ENCODE measurements at regions not wholly inside any gene's neighbourhood (a gene's known extent, or its start where the extent isn't known, plus 50 kb on each side); places are given as distances from the start of the nearest gene placed in this dataset.
"Not testable (repeated sequence)": the region's sequence is repeated elsewhere in the genome, so short reads cannot be mapped to it uniquely, and the experiment has no call there.

GRCh38 chr6:167208819-167209576 lies 51.2 kb upstream of the GPR31 start:
- intact Hi-C loops (cut with DNase I) = no loop called here
- no peak for DNase-seq

GRCh38 chr6:167209577-167209975 lies 51.8 kb upstream of the GPR31 start:
- no peak for DNase-seq
- intact Hi-C loops (cut with DNase I) = no loop called here

DNA sequence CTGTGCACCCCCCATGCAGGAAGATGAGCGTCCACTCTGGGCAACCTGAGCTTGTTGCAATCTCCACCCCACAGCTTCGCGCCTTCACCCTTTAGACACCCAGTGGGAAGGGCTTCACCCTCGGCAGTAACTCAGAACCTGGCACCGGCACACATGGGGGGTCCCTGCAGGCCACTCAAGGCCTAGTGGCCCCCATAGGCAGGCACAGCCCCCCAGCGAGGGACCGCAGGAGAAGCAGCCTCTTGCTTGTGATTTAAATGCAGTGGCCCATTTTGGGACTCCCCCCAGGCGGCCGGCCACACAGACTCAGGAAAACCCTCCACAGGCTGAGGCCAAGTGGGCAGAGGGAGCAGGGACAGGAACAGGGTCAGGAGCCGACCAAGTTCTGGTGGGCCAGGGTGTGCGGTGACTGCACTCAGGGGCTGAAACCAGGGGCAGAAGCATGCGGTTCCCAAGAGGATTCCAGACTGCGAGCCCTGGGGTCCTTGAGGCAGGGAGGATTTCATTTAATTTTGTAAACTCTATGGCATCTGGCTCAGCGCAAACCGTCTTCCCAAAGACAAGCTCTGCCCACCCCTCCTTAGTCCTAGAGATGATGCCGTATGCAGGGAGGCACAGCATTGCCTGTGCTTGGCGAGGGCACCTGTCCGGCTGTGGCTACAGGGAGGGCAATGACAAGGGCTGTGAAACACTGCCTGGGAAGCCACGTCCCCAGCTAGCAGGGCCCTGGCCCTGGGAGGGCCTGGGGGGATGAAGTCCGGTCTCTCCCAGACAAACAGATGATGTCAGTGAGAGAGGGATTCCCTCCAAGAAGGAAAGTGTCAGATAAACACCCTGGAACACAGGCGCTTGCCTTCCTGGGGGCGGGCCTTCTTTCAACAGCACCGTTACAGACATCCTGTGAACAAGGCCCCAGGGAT lies 52.9 kb upstream of the GPR31 start:
- intact Hi-C loops (cut with DNase I) = no loop called here
- DNase-seq = no peak

GRCh38 chr6:167211295-167211648 lies 53.5 kb upstream of the GPR31 start:
- no peak for DNase-seq
- intact Hi-C loops (cut with DNase I) = no loop called here

DNA sequence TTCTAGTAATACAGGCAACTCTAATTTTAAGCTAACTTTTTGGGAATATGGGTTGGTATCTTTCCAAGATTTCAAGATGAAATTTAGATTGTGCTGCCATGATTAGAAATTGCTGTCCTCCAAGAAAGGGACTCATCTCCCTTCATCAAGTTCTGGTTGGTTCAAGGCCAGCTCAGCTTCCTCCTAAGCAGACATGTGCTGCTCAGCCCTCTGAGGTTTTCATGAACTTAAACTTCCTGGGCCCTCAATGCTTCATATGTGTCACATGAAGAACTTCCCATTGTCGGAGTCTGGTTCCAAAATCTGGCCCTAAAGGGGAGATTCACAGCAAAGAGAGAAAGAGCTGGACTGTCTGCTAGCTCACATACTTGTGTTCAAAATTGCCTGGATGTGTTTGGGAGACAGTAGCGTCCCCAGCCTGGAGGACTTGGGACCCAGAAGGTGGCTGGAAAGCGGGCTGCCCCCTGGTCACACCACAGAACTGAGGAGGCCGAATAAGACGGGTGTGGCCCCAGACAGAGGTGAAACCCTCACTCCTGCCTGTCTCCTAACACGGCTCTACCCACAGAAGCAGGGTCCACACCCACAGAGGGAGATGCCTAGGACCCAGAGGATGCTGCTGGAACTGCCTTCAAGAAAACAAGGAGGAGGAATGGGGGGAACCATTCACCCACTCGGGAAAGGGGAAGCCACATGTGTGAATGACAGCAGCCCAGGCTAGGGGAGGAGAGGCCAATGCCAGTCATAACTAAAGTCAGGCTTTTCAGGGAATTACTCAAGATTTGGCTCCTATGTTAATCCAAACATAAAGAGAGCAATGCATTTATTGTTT lies 54.3 kb upstream of the GPR31 start:
- intact Hi-C loops (cut with DNase I) = no loop called here
- no peak for DNase-seq

DNA sequence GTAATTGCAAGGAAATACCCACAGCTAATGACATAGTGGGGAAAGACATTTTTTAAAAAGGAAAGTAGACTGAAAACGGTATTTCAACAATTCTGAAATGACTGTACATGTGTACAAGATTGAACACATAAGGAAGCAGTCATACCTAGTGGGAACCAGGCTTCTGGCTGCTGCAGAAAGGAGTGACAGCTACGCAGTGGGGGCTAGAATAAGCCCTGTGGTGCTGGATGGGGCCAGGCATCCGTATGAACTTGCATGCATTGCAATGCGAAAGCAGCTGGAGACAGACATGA lies 54.9 kb upstream of the GPR31 start:
- intact Hi-C loops (cut with DNase I) = no loop called here
- no peak for DNase-seq

- intact Hi-C loops (cut with DNase I) = no loop called here
- DNase-seq = peak in 7 of 10 donors; percentile 24 to 94 (median 66)
Observed at GRCh38 chr6:167214206-167214605, 56.4 kb upstream of the GPR31 start.

DNA sequence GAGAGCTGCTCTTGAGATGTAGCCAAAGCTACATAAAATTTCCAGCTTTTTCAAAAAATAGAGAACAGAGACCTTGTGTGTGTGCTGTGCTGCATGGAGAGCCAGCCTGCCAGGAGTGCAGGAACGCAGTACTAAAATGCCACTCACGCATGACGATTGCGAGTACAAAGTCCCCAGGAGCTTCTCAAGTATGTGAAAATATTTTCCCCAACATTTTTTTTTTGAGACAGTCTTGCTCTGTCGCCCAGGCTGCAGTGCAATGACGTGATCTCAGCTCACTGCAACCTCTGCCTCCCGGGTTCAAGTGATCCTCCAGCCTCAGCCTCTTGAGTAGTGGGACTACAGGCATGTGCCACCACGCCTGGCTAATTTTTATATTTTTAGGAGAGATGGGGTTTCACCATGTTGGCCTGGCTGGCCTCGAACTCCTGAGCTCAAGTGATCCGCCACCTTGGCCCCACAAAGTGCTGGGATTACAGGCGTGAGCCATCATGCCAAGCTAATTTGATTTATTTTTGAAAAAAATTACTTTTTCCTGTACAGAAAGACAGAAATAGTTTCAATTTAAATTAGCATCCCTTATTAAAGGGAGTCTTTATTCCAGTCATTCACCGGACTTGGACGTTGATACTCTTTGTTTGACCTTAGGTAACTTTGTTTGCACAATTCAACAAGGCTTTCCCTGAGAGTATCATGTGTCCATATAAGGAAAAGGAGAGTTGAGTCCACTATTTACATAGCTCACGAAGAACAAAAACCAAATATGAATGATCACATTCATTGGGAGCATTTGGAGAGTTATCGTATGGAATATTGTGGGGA lies 57.9 kb upstream of the GPR31 start:
- intact Hi-C loops (cut with DNase I); DNase-seq: not testable (repeated sequence)

DNA sequence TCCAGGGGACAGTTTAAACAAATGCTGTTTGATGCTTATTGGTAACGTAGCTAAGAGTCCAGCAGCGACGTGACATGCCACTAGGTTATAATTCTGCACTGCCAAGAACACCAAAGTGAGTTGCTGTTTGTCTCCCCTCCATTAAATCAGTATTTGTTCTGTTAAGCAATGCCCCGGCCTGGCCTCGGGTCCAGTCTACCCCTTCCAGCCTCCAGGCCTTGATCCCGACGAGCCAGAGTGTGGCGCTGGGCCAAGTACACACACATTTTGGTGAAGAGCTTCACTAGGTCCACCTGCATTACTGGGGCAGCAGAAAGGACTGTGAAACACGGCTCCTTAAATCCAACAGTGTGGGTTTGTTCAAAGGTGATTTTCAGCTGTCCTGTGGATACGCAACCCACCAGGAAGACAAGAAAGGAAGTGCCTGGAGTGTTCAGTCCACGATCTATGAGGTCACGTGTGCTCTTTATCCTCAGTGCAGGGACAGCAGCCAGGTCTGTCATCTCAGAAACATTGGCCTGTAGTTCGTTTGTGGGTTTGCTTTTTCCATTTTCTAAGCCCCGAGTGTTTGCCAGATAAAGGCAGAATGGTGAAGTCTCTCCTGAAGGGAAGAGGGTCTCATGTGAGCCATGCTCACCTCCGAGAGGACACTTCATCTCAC lies 58.7 kb upstream of the GPR31 start:
- intact Hi-C loops (cut with DNase I); DNase-seq: not testable (repeated sequence)

GRCh38 chr6:167217073-167217472 lies 59.3 kb upstream of the GPR31 start:
- intact Hi-C loops (cut with DNase I); DNase-seq: not testable (repeated sequence)

- DNase-seq = peak in 2 of 10 donors; percentile 29 to 82
- intact Hi-C loops (cut with DNase I) = not testable (repeated sequence)
Observed at GRCh38 chr6:167217951-167218759, 60.4 kb upstream of the GPR31 start.

GRCh38 chr6:167219079-167219478 lies 61.3 kb upstream of the GPR31 start:
- peak in 1 of 10 donors; percentile 60 for DNase-seq
- intact Hi-C loops (cut with DNase I) = not testable (repeated sequence)

- peak in 6 of 10 donors; percentile 32 to 94 (median 56) for DNase-seq
Observed at GRCh38 chr6:167219967-167220512, 62.3 kb upstream of the GPR31 start.

DNA sequence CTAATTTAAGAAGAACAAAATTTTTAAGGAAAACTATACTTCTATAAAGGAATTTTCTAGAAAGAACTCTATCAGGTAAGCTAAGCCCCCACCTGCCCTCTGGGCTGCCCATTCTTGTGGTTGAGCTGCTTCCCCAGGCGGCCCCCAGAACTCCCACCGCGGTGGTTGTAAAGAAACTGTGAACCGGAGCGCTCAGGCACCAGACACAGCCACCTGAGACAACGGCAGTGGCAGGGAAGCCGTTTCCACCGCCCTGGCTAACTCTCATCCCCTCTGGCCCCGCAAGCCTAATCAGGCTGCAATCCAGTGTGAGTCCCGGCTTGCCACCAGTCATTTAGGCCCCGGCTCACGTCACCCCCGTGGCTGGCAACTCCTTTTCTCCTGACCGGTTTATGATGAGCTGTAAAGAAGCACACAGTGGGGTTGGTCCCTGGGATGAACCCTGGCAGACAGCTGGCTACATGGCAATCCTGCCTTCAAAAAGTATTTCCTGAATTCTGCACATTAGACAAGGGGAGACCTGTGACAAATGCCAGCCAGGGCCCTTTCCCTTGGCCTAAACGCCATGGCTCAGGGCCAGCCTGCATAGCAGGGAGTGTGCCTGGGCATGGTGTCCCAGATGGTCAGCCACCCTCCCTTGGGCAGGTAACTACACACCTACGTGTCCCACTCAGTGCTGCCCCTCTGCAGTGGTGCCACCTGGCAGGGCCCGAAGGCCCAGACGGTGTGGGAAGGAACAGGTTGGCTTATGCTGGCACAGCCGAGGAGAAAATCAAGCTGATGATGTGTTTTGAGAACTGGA lies 63.8 kb upstream of the GPR31 start:
- intact Hi-C loops (cut with DNase I) = loop anchor here (5.0 kb wide), 1 partner anchor 61 kb away; no protein-coding TSS in a partner anchor
- peak in 1 of 10 donors; percentile 52 for DNase-seq

More at GRCh38 chr6:167219967-167220512, 62.3 kb upstream of the GPR31 start:
- intact Hi-C loops (cut with DNase I) = loop anchor here (5.0 kb wide), 1 partner anchor 62 kb away; no protein-coding TSS in a partner anchor

GRCh38 chr6:167225566-167226382 lies 65.3 kb upstream of the UNC93A start:
- intact Hi-C loops (cut with DNase I) = not testable (repeated sequence)
- peak in 1 of 10 donors; percentile 41 for DNase-seq

GRCh38 chr6:167226383-167226685 lies 64.8 kb upstream of the UNC93A start:
- intact Hi-C loops (cut with DNase I) = no loop called here
- no peak for DNase-seq

DNA sequence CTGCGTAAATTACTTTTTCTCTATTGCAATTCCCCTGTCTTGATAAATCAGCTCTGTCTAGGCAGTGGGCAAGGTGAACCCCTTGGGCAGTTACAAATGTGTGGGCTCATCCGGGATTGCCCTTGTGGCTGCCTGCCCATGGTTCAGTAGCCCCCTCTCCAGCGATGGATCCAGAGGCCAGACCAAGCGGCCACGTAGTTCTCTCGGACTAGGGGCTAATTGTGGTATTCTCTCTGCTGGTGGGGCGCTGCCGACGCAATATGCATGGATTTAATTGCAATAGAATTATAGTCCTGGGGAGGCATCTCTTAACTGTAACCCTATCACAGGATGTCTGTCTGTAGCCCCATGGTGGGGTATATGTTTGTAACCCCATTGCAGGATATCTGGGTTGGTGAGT lies 64.3 kb upstream of the UNC93A start:
- intact Hi-C loops (cut with DNase I) = no loop called here
- DNase-seq = peak in 1 of 10 donors; percentile 36
